GM18909 (cell line): ENCODE measurements at regions not wholly inside any gene's neighbourhood (a gene's known extent, or its start where the extent isn't known, plus 50 kb on each side); places are given as distances from the start of the nearest gene placed in this dataset.

Experiments used
- ATAC-seq: cut with Tn5 transposase; IDR thresholded peaks from one replicate; pipeline ENCODE4 v1.9.1; 2021; ENCODE audit warnings: mild to moderate bottlenecking; ENCODE audit not compliant: unreplicated experiment, poor library complexity

- ATAC-seq = no peak
Observed at GRCh38 chr2:17095340-17095739, 422.9 kb downstream of the RAD51AP2 start.

- no peak for ATAC-seq
Observed at GRCh38 chr2:17093712-17094111, 424.5 kb downstream of the RAD51AP2 start.

GRCh38 chr2:17086990-17087389 lies 421.4 kb upstream of the CYRIA start:
- no peak for ATAC-seq

- no peak for ATAC-seq
Observed at GRCh38 chr2:17085546-17086202, 420.0 kb upstream of the CYRIA start.

- ATAC-seq = no peak
Observed at GRCh38 chr2:17084877-17085276, 419.2 kb upstream of the CYRIA start.

- no peak for ATAC-seq
Observed at GRCh38 chr2:17083902-17084301, 418.3 kb upstream of the CYRIA start.

- ATAC-seq = no peak
Observed at GRCh38 chr2:17079262-17079661, 413.6 kb upstream of the CYRIA start.

- no peak for ATAC-seq
Observed at GRCh38 chr2:17076533-17076932, 410.9 kb upstream of the CYRIA start.

GRCh38 chr2:17070711-17071110 lies 405.1 kb upstream of the CYRIA start:
- ATAC-seq = no peak

- ATAC-seq = no peak
Observed at GRCh38 chr2:17069564-17069963, 403.9 kb upstream of the CYRIA start.

GRCh38 chr2:17068021-17068420 lies 402.4 kb upstream of the CYRIA start:
- ATAC-seq = no peak

- no peak for ATAC-seq
Observed at GRCh38 chr2:17065536-17065935, 399.9 kb upstream of the CYRIA start.

- ATAC-seq = no peak
Observed at GRCh38 chr2:17061028-17061427, 395.4 kb upstream of the CYRIA start.

- no peak for ATAC-seq
Observed at GRCh38 chr2:17059458-17059857, 393.8 kb upstream of the CYRIA start.

GRCh38 chr2:17058772-17059402 lies 393.3 kb upstream of the CYRIA start:
- ATAC-seq = no peak

- ATAC-seq = no peak
Observed at GRCh38 chr2:17057109-17058017, 391.7 kb upstream of the CYRIA start.

GRCh38 chr2:17056236-17056635 lies 390.6 kb upstream of the CYRIA start:
- no peak for ATAC-seq

GRCh38 chr2:17052001-17052400 lies 386.4 kb upstream of the CYRIA start:
- no peak for ATAC-seq

- ATAC-seq = no peak
Observed at GRCh38 chr2:17051538-17051937, 385.9 kb upstream of the CYRIA start.

- ATAC-seq = no peak
Observed at GRCh38 chr2:17043173-17043572, 377.5 kb upstream of the CYRIA start.

GRCh38 chr2:17036361-17036760 lies 370.7 kb upstream of the CYRIA start:
- no peak for ATAC-seq
